ENCODE measurements at regions not wholly inside any gene's neighbourhood (a gene's known extent, or its start where the extent isn't known, plus 50 kb on each side); places are given as distances from the start of the nearest gene placed in this dataset.

DNA sequence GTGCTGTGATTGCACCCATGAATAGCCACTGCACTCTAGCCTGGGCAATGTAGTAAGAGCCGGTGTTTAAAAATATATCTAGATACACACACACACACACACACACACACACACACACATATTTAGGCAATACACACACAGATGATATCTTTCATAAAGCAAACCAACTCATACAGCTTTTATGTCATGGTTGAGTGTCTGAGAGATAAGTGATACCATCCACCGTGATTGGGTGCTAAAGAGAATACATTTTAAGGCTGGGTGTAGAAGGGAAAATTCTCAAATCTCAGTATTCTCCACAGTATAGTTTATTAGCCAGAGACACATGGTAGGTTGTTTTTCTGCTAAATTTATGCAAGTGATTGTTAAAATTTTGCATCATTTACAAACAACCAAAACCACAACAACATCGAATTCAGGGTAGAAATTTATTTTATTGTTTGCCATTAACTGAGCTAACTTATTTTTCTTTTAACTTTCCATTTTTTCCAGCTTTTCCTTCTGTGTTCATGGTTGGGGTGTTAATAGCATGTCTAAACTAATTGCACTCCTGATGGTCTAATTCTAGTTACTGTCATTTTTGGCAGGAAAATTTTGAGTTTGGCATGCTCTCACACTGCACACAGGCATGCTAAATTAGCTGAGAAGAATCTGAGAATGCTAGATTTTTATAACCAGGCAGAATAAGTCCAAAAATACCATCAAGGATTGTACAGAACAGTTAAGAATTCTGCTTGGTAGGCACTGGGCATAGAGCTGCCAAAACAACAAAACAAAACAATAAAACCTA, 57.9 kb upstream of the SYPL1 start:
- intact Hi-C loops (cut with DNase I; ENCODE audit: low total_unique reads) = no loop called here

DNA sequence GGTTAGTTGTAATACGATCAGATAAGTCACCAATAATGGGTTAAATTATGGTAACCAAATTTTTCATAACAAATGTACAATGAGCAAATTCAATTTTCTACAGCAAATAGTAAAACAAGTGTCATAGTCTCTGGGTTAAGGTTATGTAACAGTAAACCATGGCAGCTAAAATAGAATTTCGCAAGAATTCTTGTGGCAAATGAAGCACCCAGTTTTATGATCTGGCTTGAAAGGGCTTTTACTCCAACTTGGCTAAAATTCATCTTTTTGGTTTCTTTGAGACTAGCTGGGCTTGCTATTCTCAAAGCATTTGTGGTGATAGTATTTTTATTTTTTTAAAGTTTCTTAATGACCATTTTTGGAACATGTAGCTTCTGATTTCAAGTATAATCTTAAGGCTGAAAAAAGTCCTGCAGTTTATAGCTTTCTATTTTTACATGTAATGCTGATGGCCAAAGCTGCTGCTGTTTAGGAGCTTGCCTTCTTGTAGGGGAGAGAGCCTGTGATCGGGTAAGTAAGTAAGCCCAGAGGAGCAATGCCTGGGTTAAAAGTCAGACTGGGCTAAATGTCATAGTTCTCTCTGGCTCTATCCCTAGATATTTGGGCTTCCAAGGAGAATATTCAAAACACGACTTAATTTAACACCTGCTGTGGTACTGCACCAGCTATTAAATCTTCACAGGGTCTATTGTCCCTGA, 55.5 kb upstream of the SYPL1 start:
- no peak for TF ChIP-seq POLR2A (IDR thresholded peaks at IDR 0.05)
- TF ChIP-seq, protein P1, sequence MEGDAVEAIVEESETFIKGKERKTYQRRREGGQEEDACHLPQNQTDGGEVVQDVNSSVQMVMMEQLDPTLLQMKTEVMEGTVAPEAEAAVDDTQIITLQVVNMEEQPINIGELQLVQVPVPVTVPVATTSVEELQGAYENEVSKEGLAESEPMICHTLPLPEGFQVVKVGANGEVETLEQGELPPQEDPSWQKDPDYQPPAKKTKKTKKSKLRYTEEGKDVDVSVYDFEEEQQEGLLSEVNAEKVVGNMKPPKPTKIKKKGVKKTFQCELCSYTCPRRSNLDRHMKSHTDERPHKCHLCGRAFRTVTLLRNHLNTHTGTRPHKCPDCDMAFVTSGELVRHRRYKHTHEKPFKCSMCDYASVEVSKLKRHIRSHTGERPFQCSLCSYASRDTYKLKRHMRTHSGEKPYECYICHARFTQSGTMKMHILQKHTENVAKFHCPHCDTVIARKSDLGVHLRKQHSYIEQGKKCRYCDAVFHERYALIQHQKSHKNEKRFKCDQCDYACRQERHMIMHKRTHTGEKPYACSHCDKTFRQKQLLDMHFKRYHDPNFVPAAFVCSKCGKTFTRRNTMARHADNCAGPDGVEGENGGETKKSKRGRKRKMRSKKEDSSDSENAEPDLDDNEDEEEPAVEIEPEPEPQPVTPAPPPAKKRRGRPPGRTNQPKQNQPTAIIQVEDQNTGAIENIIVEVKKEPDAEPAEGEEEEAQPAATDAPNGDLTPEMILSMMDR (IDR thresholded peaks at IDR 0.05) = no peak
- WGBS, 2 donors = 48 to 52% methylated on average over 4 of the region's 4 CpGs

More for the DNA sequence above, 57.9 kb upstream of the SYPL1 start:
- TF ChIP-seq, protein P1 (IDR thresholded peaks at IDR 0.05) = no peak
- no peak for TF ChIP-seq POLR2A (IDR thresholded peaks at IDR 0.05)
- DNase-seq (ENCODE audit: low spot score in 2 of 2) = no peak
- H3K4me3 ChIP-seq (ENCODE audit: low read depth, poor library complexity, severe bottlenecking) = no peak overlapping the region
- 66 to 75% methylated on average over 3 of the region's 3 CpGs for WGBS, 2 donors

DNA sequence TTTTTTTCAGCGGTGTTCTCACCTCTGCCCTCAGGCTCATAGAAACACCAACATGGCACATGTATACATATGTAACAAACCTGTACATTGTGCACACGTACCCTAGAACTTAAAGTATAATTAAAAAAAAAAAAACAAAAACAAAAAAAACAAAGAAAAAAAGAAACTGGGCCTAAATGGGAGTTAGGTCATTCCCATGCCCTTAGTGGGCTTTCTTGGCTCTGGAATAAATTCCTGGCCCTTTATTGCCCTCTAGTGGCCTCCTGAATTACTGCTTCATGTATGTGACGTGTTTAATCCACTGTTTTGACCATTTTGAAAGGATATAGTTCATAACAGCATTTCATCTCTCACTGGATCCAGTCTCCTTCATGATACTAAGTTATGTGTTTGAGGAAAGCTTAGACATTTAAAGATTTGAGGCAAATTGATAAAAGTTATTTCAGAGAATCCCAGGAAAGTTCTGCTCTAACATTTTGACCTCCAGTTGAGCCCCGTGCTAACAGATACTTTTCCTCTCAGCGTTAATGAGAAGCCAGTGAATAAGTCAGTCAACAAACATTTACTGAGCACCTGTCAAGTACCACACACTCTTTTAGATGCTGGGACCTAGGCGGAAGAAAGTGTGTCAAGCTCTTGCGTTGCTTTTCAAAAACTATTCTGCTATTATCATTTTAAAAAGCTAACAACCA, 54.7 kb upstream of the SYPL1 start:
- DNase-seq (ENCODE audit: low spot score in 2 of 2) = no peak
- TF ChIP-seq, protein P1 (IDR thresholded peaks at IDR 0.05) = peak in 1 of 3 donors; percentile 42
- TF ChIP-seq POLR2A (IDR thresholded peaks at IDR 0.05) = no peak
- intact Hi-C loops (cut with DNase I; ENCODE audit: low total_unique reads) = no loop called here
- H3K4me3 ChIP-seq (ENCODE audit: low read depth, poor library complexity, severe bottlenecking) = no peak overlapping the region
- WGBS, 2 donors = 55 to 58% methylated on average over 7 of the region's 7 CpGs

More for the DNA sequence above, 55.5 kb upstream of the SYPL1 start:
- intact Hi-C loops (cut with DNase I; ENCODE audit: low total_unique reads) = no loop called here
- no peak for DNase-seq (ENCODE audit: low spot score in 2 of 2)
- no peak overlapping the region for H3K4me3 ChIP-seq (ENCODE audit: low read depth, poor library complexity, severe bottlenecking)

DNA sequence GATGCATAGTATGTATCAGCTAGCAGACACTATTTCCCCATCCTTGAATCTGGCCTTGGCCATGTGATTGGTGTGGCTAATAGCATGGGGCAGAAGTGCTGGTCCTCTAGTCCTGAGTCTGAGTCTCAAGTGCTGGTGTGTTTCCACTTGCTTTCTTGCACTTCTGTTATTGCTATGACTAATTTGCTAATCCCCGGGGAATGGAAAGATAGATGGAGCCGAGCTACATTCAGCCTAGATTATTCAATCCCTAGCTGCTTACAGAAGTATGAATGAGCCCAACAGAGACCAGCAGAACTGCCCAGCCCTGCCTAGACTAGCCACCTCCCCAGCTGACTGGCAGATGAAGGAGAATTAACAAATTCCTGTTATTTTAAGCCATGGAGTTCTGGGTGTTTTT, 53.2 kb upstream of the SYPL1 start:
- intact Hi-C loops (cut with DNase I; ENCODE audit: low total_unique reads) = no loop called here

DNA sequence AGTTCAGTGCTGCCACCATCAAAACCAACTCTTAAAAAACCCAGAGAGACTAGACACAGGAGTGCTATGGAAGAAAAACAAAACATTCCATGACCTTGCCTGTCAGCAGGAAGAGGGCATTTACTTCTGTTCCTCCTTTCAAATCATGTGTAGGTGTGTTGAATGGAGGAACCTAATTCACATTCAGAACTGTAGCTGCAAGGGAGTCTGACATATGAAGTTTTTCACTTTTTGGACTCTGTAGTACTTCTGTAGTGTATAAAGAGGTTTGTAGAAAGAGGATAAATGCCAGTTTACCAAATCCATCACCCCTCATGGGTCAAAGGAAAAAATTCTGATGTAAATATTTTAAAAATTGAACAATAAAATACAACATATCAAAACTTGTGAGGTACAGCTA, 51.1 kb upstream of the SYPL1 start:
- TF ChIP-seq, protein P1 (IDR thresholded peaks at IDR 0.05) = no peak
- TF ChIP-seq POLR2A (IDR thresholded peaks at IDR 0.05) = no peak
- intact Hi-C loops (cut with DNase I; ENCODE audit: low total_unique reads) = no loop called here
- no peak overlapping the region for H3K4me3 ChIP-seq (ENCODE audit: low read depth, poor library complexity, severe bottlenecking)
- no peak for DNase-seq (ENCODE audit: low spot score in 2 of 2)

More for the DNA sequence above, 53.2 kb upstream of the SYPL1 start:
- WGBS, 2 donors = 20 to 46% methylated on average over 2 of the region's 2 CpGs
- no peak for TF ChIP-seq POLR2A (IDR thresholded peaks at IDR 0.05)
- TF ChIP-seq, protein P1 (IDR thresholded peaks at IDR 0.05) = no peak
- DNase-seq (ENCODE audit: low spot score in 2 of 2) = no peak
- no peak overlapping the region for H3K4me3 ChIP-seq (ENCODE audit: low read depth, poor library complexity, severe bottlenecking)
